ENCODE measurements at regions not wholly inside any gene's neighbourhood (a gene's known extent, or its start where the extent isn't known, plus 50 kb on each side); places are given as distances from the start of the nearest gene placed in this dataset.

DNA sequence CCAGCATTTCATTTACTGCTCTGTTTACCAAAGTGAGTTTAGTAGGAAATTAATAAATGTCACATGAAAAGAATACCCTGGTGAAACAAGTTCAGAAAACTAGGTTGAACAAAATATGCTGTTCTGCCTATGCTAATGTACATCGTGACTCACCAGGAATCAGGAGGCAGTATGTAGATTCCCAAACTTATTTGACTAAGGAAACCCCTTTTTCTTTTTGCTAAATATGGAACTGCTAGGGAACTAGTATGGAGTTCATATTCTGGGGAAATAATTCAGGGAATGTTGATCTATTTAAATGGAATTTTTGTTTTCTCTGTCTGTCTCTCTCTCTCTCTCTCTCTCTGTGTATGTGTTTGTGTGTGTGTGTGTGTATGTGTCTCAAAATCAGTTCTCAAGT lies 49.9 kb upstream of the EXOC4 start:
- ChIA-PET SMC1A (ENCODE audit: uncharacterized antibody, unreplicated experiment) (interaction anchor here (0.8 kb wide), 1 partner anchor 220 kb away, joined by 3 read pairs; no protein-coding TSS in a partner anchor), POLR2A (no interaction called here), RAD21 (ENCODE audit: unreplicated experiment) (no interaction called here), CTCF (no interaction called here)
- 0 out of 4 replicates have a peak, but pooled peaks cover 0 to 2% of the 10 kb centered on the region in 2 experiments for H3K27me3 ChIP-seq (replicated peaks in 1 of 2; ENCODE audit: control insufficient read depth in 2 of 2, insufficient read depth in 2 of 2, low read length in 1 of 2)
- H3K4me1 ChIP-seq (ENCODE audit: control insufficient read depth, insufficient read depth, low read length), result no peaks in the 10 kb centered on the region
- 88% methylated on average over 1 of the region's 1 CpG for WGBS (ENCODE audit: insufficient coverage, insufficient replicate concordance, low lambda C conversion rate, missing lambda C conversion rate)
- H4K20me1 ChIP-seq (ENCODE audit: control insufficient read depth, insufficient read depth), result no peaks in the 10 kb centered on the region
- H3K79me2 ChIP-seq (ENCODE audit: control insufficient read depth, insufficient read depth, low read length), result no peaks in the 10 kb centered on the region
- H3K27ac ChIP-seq (ENCODE audit: control insufficient read depth, insufficient read depth), result no peak overlapping the region
- intact Hi-C loops (cut with micrococcal nuclease; ENCODE audit: unreplicated experiment), result loop anchor here (10.0 kb wide), 1 partner anchor 488 kb away; no protein-coding TSS in a partner anchor
- TF ChIP-seq, protein P1, sequence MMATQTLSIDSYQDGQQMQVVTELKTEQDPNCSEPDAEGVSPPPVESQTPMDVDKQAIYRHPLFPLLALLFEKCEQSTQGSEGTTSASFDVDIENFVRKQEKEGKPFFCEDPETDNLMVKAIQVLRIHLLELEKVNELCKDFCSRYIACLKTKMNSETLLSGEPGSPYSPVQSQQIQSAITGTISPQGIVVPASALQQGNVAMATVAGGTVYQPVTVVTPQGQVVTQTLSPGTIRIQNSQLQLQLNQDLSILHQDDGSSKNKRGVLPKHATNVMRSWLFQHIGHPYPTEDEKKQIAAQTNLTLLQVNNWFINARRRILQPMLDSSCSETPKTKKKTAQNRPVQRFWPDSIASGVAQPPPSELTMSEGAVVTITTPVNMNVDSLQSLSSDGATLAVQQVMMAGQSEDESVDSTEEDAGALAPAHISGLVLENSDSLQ (IDR thresholded peaks at IDR 0.05), result no peak
- TF ChIP-seq, protein P2, sequence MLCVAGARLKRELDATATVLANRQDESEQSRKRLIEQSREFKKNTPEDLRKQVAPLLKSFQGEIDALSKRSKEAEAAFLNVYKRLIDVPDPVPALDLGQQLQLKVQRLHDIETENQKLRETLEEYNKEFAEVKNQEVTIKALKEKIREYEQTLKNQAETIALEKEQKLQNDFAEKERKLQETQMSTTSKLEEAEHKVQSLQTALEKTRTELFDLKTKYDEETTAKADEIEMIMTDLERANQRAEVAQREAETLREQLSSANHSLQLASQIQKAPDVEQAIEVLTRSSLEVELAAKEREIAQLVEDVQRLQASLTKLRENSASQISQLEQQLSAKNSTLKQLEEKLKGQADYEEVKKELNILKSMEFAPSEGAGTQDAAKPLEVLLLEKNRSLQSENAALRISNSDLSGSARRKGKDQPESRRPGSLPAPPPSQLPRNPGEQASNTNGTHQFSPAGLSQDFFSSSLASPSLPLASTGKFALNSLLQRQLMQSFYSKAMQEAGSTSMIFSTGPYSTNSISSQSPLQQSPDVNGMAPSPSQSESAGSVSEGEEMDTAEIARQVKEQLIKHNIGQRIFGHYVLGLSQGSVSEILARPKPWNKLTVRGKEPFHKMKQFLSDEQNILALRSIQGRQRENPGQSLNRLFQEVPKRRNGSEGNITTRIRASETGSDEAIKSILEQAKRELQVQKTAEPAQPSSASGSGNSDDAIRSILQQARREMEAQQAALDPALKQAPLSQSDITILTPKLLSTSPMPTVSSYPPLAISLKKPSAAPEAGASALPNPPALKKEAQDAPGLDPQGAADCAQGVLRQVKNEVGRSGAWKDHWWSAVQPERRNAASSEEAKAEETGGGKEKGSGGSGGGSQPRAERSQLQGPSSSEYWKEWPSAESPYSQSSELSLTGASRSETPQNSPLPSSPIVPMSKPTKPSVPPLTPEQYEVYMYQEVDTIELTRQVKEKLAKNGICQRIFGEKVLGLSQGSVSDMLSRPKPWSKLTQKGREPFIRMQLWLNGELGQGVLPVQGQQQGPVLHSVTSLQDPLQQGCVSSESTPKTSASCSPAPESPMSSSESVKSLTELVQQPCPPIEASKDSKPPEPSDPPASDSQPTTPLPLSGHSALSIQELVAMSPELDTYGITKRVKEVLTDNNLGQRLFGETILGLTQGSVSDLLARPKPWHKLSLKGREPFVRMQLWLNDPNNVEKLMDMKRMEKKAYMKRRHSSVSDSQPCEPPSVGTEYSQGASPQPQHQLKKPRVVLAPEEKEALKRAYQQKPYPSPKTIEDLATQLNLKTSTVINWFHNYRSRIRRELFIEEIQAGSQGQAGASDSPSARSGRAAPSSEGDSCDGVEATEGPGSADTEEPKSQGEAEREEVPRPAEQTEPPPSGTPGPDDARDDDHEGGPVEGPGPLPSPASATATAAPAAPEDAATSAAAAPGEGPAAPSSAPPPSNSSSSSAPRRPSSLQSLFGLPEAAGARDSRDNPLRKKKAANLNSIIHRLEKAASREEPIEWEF (IDR thresholded peaks at IDR 0.05; ENCODE audit: insufficient replicate concordance, low read depth, low read length), result no peak
- TF ChIP-seq, protein P3, sequence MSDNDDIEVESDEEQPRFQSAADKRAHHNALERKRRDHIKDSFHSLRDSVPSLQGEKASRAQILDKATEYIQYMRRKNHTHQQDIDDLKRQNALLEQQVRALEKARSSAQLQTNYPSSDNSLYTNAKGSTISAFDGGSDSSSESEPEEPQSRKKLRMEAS (IDR thresholded peaks at IDR 0.05; ENCODE audit: low read depth, low read length), result no peak
- TF ChIP-seq NFIC (IDR thresholded peaks at IDR 0.05; ENCODE audit: low read depth, low read length) (no peak), KAT2A (conservative IDR thresholded peaks at IDR 0.05; ENCODE audit: control insufficient read depth, low read depth, low read length) (no peak), ESRRA (IDR thresholded peaks at IDR 0.05; ENCODE audit: low read length) (no peak), RELA (IDR thresholded peaks at IDR 0.05; ENCODE audit: borderline replicate concordance, partially characterized antibody) (no peak), PAX5 (IDR thresholded peaks at IDR 0.05; ENCODE audit: borderline replicate concordance, low read depth, low read length) (no peak), NR2C1 (IDR thresholded peaks at IDR 0.05) (no peak)
- DNase-seq (ENCODE audit: low read depth, low spot score) (no peak), ATAC-seq (no peak), FAIRE-seq (no peak)
- no peak overlapping the region for H3K9ac ChIP-seq (ENCODE audit: control insufficient read depth, insufficient read depth, low read length)
- H3K9me3 ChIP-seq (replicated peaks; ENCODE audit: control insufficient read depth, insufficient read depth, low read length), result no peaks in the 10 kb centered on the region
- H2AFZ ChIP-seq (ENCODE audit: control insufficient read depth, low read depth, low read length), result no peak overlapping the region
- no TSS peak for BruUV-seq (replicated peaks)
- in situ Hi-C loops (cut with MboI), result no loop called here
- no peak overlapping the region for H3K4me2 ChIP-seq (ENCODE audit: control insufficient read depth, insufficient read depth)
- no peaks in the 10 kb centered on the region for H3K36me3 ChIP-seq (ENCODE audit: control insufficient read depth in 2 of 2, insufficient read depth in 2 of 2, low read length in 1 of 2)
- no peak overlapping the region for H3K4me3 ChIP-seq

Measured in GM12878 (cell line).